Loucy (cell line): ENCODE measurements at regions not wholly inside any gene's neighbourhood (a gene's known extent, or its start where the extent isn't known, plus 50 kb on each side); places are given as distances from the start of the nearest gene placed in this dataset.

Source experiments
- H2AFZ ChIP-seq: fragments of 200-600 bp; sonication (generic); 2 replicates; pipeline ENCODE4 v1.6.0; 2016; ENCODE audit warnings: antibody characterized with exemption, mild to moderate bottlenecking, low read length, moderate library complexity
- H3F3A ChIP-seq: fragments of 200-600 bp; 2 replicates; pipeline ENCODE4 v1.6.0; 2016; ENCODE audit warnings: antibody characterized with exemption, low read depth, mild to moderate bottlenecking
- H3K27me3 ChIP-seq: fragments of 200-600 bp; sonication (generic); 2 replicates; pipeline ENCODE4 v1.6.1; 2014; ENCODE audit warnings: low read length, mild to moderate bottlenecking; ENCODE audit not compliant: insufficient read depth, poor library complexity, severe bottlenecking
- H3K36me3 ChIP-seq: fragments of 200-600 bp; sonication (generic); 2 replicates; pipeline ENCODE4 v1.6.1; 2016; ENCODE audit warnings: low read length; ENCODE audit not compliant: insufficient read depth
- H3K4me1 ChIP-seq: fragments of 200-600 bp; sonication (generic); 2 replicates; pipeline ENCODE4 v1.5.1; 2014; ENCODE audit warnings: low read length, mild to moderate bottlenecking; ENCODE audit not compliant: insufficient read depth, poor library complexity, severe bottlenecking
- H3K4me2 ChIP-seq: fragments of 200-600 bp; sonication (generic); 2 replicates; pipeline ENCODE4 v1.6.0; 2014; ENCODE audit warnings: antibody characterized with exemption, low read length, low read depth, mild to moderate bottlenecking; ENCODE audit not compliant: poor library complexity, severe bottlenecking
- H3K4me3 ChIP-seq: fragments of 200-600 bp; sonication (generic); 2 replicates; pipeline ENCODE4 v1.5.1; 2014; ENCODE audit warnings: low read length, mild to moderate bottlenecking, mixed read lengths; ENCODE audit not compliant: poor library complexity, severe bottlenecking
- H3K79me2 ChIP-seq: fragments of 200-600 bp; sonication (generic); 2 replicates; pipeline ENCODE4 v1.6.1; 2014; ENCODE audit warnings: low read length; ENCODE audit not compliant: insufficient read depth
- H3K9ac ChIP-seq: fragments of 200-600 bp; sonication (generic); 2 replicates; pipeline ENCODE4 v1.6.0; 2014; ENCODE audit warnings: mild to moderate bottlenecking, low read depth, low read length, moderate library complexity; ENCODE audit not compliant: poor library complexity, severe bottlenecking
- H3K9me2 ChIP-seq: fragments of 200-600 bp; sonication (generic); replicated peaks from 2 replicates; pipeline ENCODE4 v1.6.1; 2016; ENCODE audit warnings: low read depth, low read length, mixed read lengths
- H3K9me3 ChIP-seq: fragments of 200-600 bp; sonication (generic); 2 replicates; pipeline ENCODE4 v1.6.1; 2014; ENCODE audit warnings: mild to moderate bottlenecking, antibody characterized with exemption, low read length, low read depth; ENCODE audit not compliant: insufficient read depth
- H4K20me1 ChIP-seq: fragments of 200-600 bp; sonication (generic); 2 replicates; pipeline ENCODE4 v1.6.0; 2014; ENCODE audit warnings: antibody characterized with exemption, low read length, mild to moderate bottlenecking; ENCODE audit not compliant: insufficient read depth, poor library complexity, severe bottlenecking
- CTCF ChIP-seq: fragments of 200-600 bp; sonication (generic); conservative IDR thresholded peaks from 2 replicates; pipeline ENCODE4 v1.5.1; 2014; ENCODE audit warnings: mild to moderate bottlenecking, antibody characterized with exemption, low read length
- EZH2phosphoT487 ChIP-seq: fragments of 200-600 bp; IDR thresholded peaks from 2 replicates; pipeline ENCODE4 v1.6.1; 2018; ENCODE audit warnings: antibody characterized with exemption, mild to moderate bottlenecking, moderate library complexity, borderline replicate concordance

GRCh38 chr2:236776206-236776605 lies 206.6 kb downstream of the ACKR3 start:
- no peaks in the 10 kb centered on the region for H3K36me3 ChIP-seq
- H3K9me2 ChIP-seq = no peaks in the 10 kb centered on the region
- H4K20me1 ChIP-seq = no peaks in the 10 kb centered on the region
- H3K9ac ChIP-seq = no peak overlapping the region
- no peaks in the 10 kb centered on the region for H3K9me3 ChIP-seq
- no peak overlapping the region for H3K4me3 ChIP-seq
- H3K79me2 ChIP-seq = no peaks in the 10 kb centered on the region
- no peak overlapping the region for H3K4me2 ChIP-seq
- TF ChIP-seq CTCF = no peak
- no peak for TF ChIP-seq EZH2phosphoT487
- no peaks in the 10 kb centered on the region for H3F3A ChIP-seq
- H3K4me1 ChIP-seq = no peaks in the 10 kb centered on the region
- H3K27me3 ChIP-seq = no peaks in the 10 kb centered on the region
- H2AFZ ChIP-seq = no peak overlapping the region

GRCh38 chr2:236776695-236777251 lies 207.1 kb downstream of the ACKR3 start:
- no peaks in the 10 kb centered on the region for H3K79me2 ChIP-seq
- H3K9ac ChIP-seq = no peak overlapping the region
- H3K27me3 ChIP-seq = no peaks in the 10 kb centered on the region
- H3F3A ChIP-seq = no peaks in the 10 kb centered on the region
- H4K20me1 ChIP-seq = no peaks in the 10 kb centered on the region
- H3K36me3 ChIP-seq = no peaks in the 10 kb centered on the region
- no peak overlapping the region for H2AFZ ChIP-seq
- no peaks in the 10 kb centered on the region for H3K9me3 ChIP-seq
- no peaks in the 10 kb centered on the region for H3K9me2 ChIP-seq
- H3K4me1 ChIP-seq = no peaks in the 10 kb centered on the region
- TF ChIP-seq EZH2phosphoT487 = no peak
- TF ChIP-seq CTCF = no peak
- no peak overlapping the region for H3K4me3 ChIP-seq
- no peak overlapping the region for H3K4me2 ChIP-seq

GRCh38 chr2:236777408-236777807 lies 207.8 kb downstream of the ACKR3 start:
- Histone ChIP-seq H2AFZ (no peak overlapping the region), H3F3A (no peaks in the 10 kb centered on the region), H3K9me2 (no peaks in the 10 kb centered on the region), H3K36me3 (no peaks in the 10 kb centered on the region), H3K9me3 (no peaks in the 10 kb centered on the region), H3K4me2 (no peak overlapping the region), H3K27me3 (no peaks in the 10 kb centered on the region), H4K20me1 (no peaks in the 10 kb centered on the region), H3K9ac (no peak overlapping the region), H3K79me2 (no peaks in the 10 kb centered on the region), H3K4me1 (no peaks in the 10 kb centered on the region), H3K4me3 (no peak overlapping the region)
- TF ChIP-seq CTCF = no peak
- no peak for TF ChIP-seq EZH2phosphoT487
